ENCODE measurements at regions not wholly inside any gene's neighbourhood (a gene's known extent, or its start where the extent isn't known, plus 50 kb on each side); places are given as distances from the start of the nearest gene placed in this dataset.

- no peak for TF ChIP-seq CTCF (IDR thresholded peaks at IDR 0.05; ENCODE audit: insufficient read depth, low read length)
- TF ChIP-seq GABPA (IDR thresholded peaks at IDR 0.05; ENCODE audit: low read depth) = no peak
- TF ChIP-seq SPI1 (IDR thresholded peaks at IDR 0.05; ENCODE audit: borderline replicate concordance, low read depth) = no peak
- no peak for DNase-seq (ENCODE audit: low read depth in 1 of 2, low spot score in 1 of 2)
- no peak overlapping the region for H3K4me3 ChIP-seq (replicated peaks; ENCODE audit: insufficient read depth, low read length)
- no peak overlapping the region for H3K27ac ChIP-seq (replicated peaks)
- no peaks in the 10 kb centered on the region for H3K27me3 ChIP-seq (ENCODE audit: insufficient read depth, poor library complexity, severe bottlenecking)
Measured at GRCh38 chr6:88290411-88290810, 124.3 kb upstream of the CNR1 start.

DNA sequence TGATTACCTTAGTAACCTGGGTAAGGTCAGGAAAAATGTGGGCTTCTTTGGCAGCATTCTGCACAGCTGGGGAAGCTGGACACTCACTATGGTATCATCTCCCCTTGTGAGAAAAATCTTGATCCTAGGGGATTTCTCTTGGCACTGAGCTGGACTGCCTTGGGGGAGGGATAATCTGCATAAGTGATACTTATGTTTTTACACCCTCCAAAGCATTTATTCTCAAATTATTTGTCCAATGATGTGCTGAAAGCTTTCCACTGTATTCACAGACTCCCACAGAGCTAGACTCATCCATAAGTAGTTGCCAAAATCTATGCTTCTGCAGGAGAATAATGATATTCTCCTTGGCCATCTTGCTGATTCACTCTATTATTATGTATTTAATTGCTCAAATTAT lies 121.5 kb upstream of the CNR1 start:
- no peaks in the 10 kb centered on the region for H3K27me3 ChIP-seq (ENCODE audit: insufficient read depth, poor library complexity, severe bottlenecking)
- H3K27ac ChIP-seq (replicated peaks) = no peak overlapping the region
- H3K4me3 ChIP-seq (replicated peaks; ENCODE audit: insufficient read depth, low read length) = no peak overlapping the region
- TF ChIP-seq, protein P1, sequence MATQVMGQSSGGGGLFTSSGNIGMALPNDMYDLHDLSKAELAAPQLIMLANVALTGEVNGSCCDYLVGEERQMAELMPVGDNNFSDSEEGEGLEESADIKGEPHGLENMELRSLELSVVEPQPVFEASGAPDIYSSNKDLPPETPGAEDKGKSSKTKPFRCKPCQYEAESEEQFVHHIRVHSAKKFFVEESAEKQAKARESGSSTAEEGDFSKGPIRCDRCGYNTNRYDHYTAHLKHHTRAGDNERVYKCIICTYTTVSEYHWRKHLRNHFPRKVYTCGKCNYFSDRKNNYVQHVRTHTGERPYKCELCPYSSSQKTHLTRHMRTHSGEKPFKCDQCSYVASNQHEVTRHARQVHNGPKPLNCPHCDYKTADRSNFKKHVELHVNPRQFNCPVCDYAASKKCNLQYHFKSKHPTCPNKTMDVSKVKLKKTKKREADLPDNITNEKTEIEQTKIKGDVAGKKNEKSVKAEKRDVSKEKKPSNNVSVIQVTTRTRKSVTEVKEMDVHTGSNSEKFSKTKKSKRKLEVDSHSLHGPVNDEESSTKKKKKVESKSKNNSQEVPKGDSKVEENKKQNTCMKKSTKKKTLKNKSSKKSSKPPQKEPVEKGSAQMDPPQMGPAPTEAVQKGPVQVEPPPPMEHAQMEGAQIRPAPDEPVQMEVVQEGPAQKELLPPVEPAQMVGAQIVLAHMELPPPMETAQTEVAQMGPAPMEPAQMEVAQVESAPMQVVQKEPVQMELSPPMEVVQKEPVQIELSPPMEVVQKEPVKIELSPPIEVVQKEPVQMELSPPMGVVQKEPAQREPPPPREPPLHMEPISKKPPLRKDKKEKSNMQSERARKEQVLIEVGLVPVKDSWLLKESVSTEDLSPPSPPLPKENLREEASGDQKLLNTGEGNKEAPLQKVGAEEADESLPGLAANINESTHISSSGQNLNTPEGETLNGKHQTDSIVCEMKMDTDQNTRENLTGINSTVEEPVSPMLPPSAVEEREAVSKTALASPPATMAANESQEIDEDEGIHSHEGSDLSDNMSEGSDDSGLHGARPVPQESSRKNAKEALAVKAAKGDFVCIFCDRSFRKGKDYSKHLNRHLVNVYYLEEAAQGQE (IDR thresholded peaks at IDR 0.05; ENCODE audit: insufficient replicate concordance, low read depth) = no peak
- TF ChIP-seq SPI1 (IDR thresholded peaks at IDR 0.05; ENCODE audit: borderline replicate concordance, low read depth) = no peak
- TF ChIP-seq POLR2AphosphoS5 (IDR thresholded peaks at IDR 0.05; ENCODE audit: low read depth) = no peak
- no peak for TF ChIP-seq CTCF (IDR thresholded peaks at IDR 0.05; ENCODE audit: insufficient read depth, low read length)
- TF ChIP-seq GABPA (IDR thresholded peaks at IDR 0.05; ENCODE audit: low read depth) = no peak
- DNase-seq (ENCODE audit: low read depth in 1 of 2, low spot score in 1 of 2) = no peak

GRCh38 chr6:88276331-88276730 lies 110.2 kb upstream of the CNR1 start:
- TF ChIP-seq GABPA (IDR thresholded peaks at IDR 0.05; ENCODE audit: low read depth) (no peak), SPI1 (IDR thresholded peaks at IDR 0.05; ENCODE audit: borderline replicate concordance, low read depth) (no peak), POLR2AphosphoS5 (IDR thresholded peaks at IDR 0.05; ENCODE audit: low read depth) (no peak), CTCF (IDR thresholded peaks at IDR 0.05; ENCODE audit: insufficient read depth, low read length) (no peak)
- TF ChIP-seq, protein P1 (IDR thresholded peaks at IDR 0.05; ENCODE audit: insufficient replicate concordance, low read depth) = no peak
- no peak overlapping the region for H3K4me3 ChIP-seq (replicated peaks; ENCODE audit: insufficient read depth, low read length)
- H3K27me3 ChIP-seq (ENCODE audit: insufficient read depth, poor library complexity, severe bottlenecking) = no peaks in the 10 kb centered on the region
- DNase-seq (ENCODE audit: low read depth in 1 of 2, low spot score in 1 of 2) = no peak
- no peak overlapping the region for H3K27ac ChIP-seq (replicated peaks)

GRCh38 chr6:88268508-88268907 lies 102.4 kb upstream of the CNR1 start:
- DNase-seq (ENCODE audit: low read depth in 1 of 2, low spot score in 1 of 2) = no peak
- no peak overlapping the region for H3K4me3 ChIP-seq (replicated peaks; ENCODE audit: insufficient read depth, low read length)
- TF ChIP-seq GABPA (IDR thresholded peaks at IDR 0.05; ENCODE audit: low read depth) = no peak
- no peak for TF ChIP-seq CTCF (IDR thresholded peaks at IDR 0.05; ENCODE audit: insufficient read depth, low read length)
- no peak for TF ChIP-seq SPI1 (IDR thresholded peaks at IDR 0.05; ENCODE audit: borderline replicate concordance, low read depth)
- TF ChIP-seq, protein P1 (IDR thresholded peaks at IDR 0.05; ENCODE audit: insufficient replicate concordance, low read depth) = no peak
- no peak for TF ChIP-seq POLR2AphosphoS5 (IDR thresholded peaks at IDR 0.05; ENCODE audit: low read depth)
- H3K27ac ChIP-seq (replicated peaks) = no peak overlapping the region
- H3K27me3 ChIP-seq (ENCODE audit: insufficient read depth, poor library complexity, severe bottlenecking) = no peaks in the 10 kb centered on the region
